Lower leg skin (tissue), 4 donors: ENCODE measurements at regions not wholly inside any gene's neighbourhood (a gene's known extent, or its start where the extent isn't known, plus 50 kb on each side); places are given as distances from the start of the nearest gene placed in this dataset.

Source experiments
- DNase-seq, 2 donors: peaks; one replicate each; pipeline ENCODE4 v3.0.0-alpha.2; 2019; ENCODE audit warnings: low spot score in 2 of 2
- H3K4me3 ChIP-seq: fragments of 200-600 bp; sonication (generic); 2 replicates; pipeline ENCODE4 v1.5.1; 2017; ENCODE audit warnings: mild to moderate bottlenecking, low read depth; ENCODE audit not compliant: poor library complexity, severe bottlenecking
- CTCF ChIP-seq, 3 donors: fragments of 450-650 bp; IDR thresholded peaks; one replicate each; pipeline ENCODE4 v1.5.1; 2016; ENCODE audit warnings: antibody characterized with exemption in 3 of 3, mild to moderate bottlenecking in 3 of 3, moderate library complexity in 2 of 3
- POLR2A ChIP-seq, 2 donors: fragments of 450-650 bp; IDR thresholded peaks; one replicate each; pipeline ENCODE4 v1.6.1; 2016 to 2017; ENCODE audit warnings: antibody characterized with exemption in 2 of 2, mild to moderate bottlenecking in 1 of 2, moderate library complexity in 1 of 2
- WGBS, 2 donors: methylation state at CpG; one replicate each; pipeline ENCODE4 v1.1.5; 2018; 5-methylcytosine and 5-hydroxymethylcytosine counted together
- intact Hi-C: fragments of 100-400 bp; cut with DNase I; formaldehyde crosslinking; loops from one replicate; pipeline ENCODE4 v1.15.0; 2023; ENCODE audit warnings: low total_unique reads

- intact Hi-C loops, result no loop called here
- no peak overlapping the region for H3K4me3 ChIP-seq
- TF ChIP-seq POLR2A (IDR thresholded peaks at IDR 0.05) (no peak), CTCF (IDR thresholded peaks at IDR 0.05) (no peak)
- no peak for DNase-seq
- WGBS, 2 donors, result 90 to 98% methylated on average over 5 of the region's 5 CpGs
Observed at GRCh38 chr9:135012166-135012565, 75.3 kb upstream of the OLFM1 start.

- no peak for TF ChIP-seq POLR2A (IDR thresholded peaks at IDR 0.05)
- DNase-seq, result no peak
- 87 to 90% methylated on average over 24 of the region's 24 CpGs for WGBS, 2 donors
- H3K4me3 ChIP-seq, result no peak overlapping the region
- intact Hi-C loops, result no loop called here
Observed at GRCh38 chr9:135014311-135015010, 73.0 kb upstream of the OLFM1 start.

GRCh38 chr9:135015096-135015495 lies 72.4 kb upstream of the OLFM1 start:
- WGBS, 2 donors, result 91% methylated on average over 13 of the region's 13 CpGs
- intact Hi-C loops, result no loop called here
- DNase-seq, result no peak
- no peak overlapping the region for H3K4me3 ChIP-seq
- no peak for TF ChIP-seq CTCF (IDR thresholded peaks at IDR 0.05)
- TF ChIP-seq POLR2A (IDR thresholded peaks at IDR 0.05), result no peak

- intact Hi-C loops, result no loop called here
- no peak for DNase-seq
- 72 to 75% methylated on average over 6 of the region's 6 CpGs for WGBS, 2 donors
- TF ChIP-seq POLR2A (IDR thresholded peaks at IDR 0.05) (no peak), CTCF (IDR thresholded peaks at IDR 0.05) (no peak)
- H3K4me3 ChIP-seq, result no peak overlapping the region
Observed at GRCh38 chr9:135015565-135015964, 71.9 kb upstream of the OLFM1 start.

- whole genome bisulfite sequencing, 2 donors, result 60% methylated on average over 14 of the region's 14 CpGs
- TF ChIP-seq CTCF (IDR thresholded peaks at IDR 0.05) (no peak), POLR2A (IDR thresholded peaks at IDR 0.05) (no peak)
- intact Hi-C loops, result no loop called here
- no peak for DNase-seq
- no peak overlapping the region for H3K4me3 ChIP-seq
Observed at GRCh38 chr9:135016037-135016640, 71.3 kb upstream of the OLFM1 start.

- 89 to 90% methylated on average over 10 of the region's 10 CpGs for WGBS, 2 donors
- no peak overlapping the region for H3K4me3 ChIP-seq
- intact Hi-C loops, result no loop called here
- DNase-seq, result no peak
- TF ChIP-seq CTCF (IDR thresholded peaks at IDR 0.05), result no peak
- TF ChIP-seq POLR2A (IDR thresholded peaks at IDR 0.05), result no peak
Observed at GRCh38 chr9:135016876-135017275, 70.6 kb upstream of the OLFM1 start.
